ENCODE measurements at regions not wholly inside any gene's neighbourhood (a gene's known extent, or its start where the extent isn't known, plus 50 kb on each side); places are given as distances from the start of the nearest gene placed in this dataset.

GRCh38 chr14:101225157-101226152, 321.9 kb upstream of the RTL1 start:
- no peak for TF ChIP-seq CTCF (IDR thresholded peaks at IDR 0.05)
- no peak for TF ChIP-seq ZFX (IDR thresholded peaks at IDR 0.05; ENCODE audit: borderline replicate concordance)

Measured in 22Rv1 (cell line).